Thoracic aorta (tissue), 2 donors: ENCODE measurements at regions not wholly inside any gene's neighbourhood (a gene's known extent, or its start where the extent isn't known, plus 50 kb on each side); places are given as distances from the start of the nearest gene placed in this dataset.

Experiments
- ATAC-seq: fragments of 150-250 bp; one replicate; pipeline ENCODE4 v1.8.0; 2017; ENCODE audit warnings: low read depth; ENCODE audit not compliant: insufficient number of reproducible peaks, low FRiP score
- DNase-seq: peaks from one replicate; pipeline ENCODE4 v3.0.0-alpha.2; 2020; ENCODE audit warnings: low spot score
- H3K27ac ChIP-seq, 2 donors: fragments of 200-600 bp; sonication (generic); 1 replicate in 1 of 2; 2 replicates in 1 of 2; pipeline ENCODE4 v1.5.1; 2016; ENCODE audit warnings: mild to moderate bottlenecking in 2 of 2, moderate library complexity in 2 of 2
- H3K27me3 ChIP-seq: fragments of 200-600 bp; sonication (generic); replicated peaks from 2 replicates; pipeline ENCODE4 v1.6.0; 2016; ENCODE audit warnings: mild to moderate bottlenecking; ENCODE audit not compliant: insufficient read depth
- H3K36me3 ChIP-seq: fragments of 200-600 bp; sonication (generic); one replicate; pipeline ENCODE4 v1.5.1; 2016
- H3K4me1 ChIP-seq, 2 donors: fragments of 200-600 bp; sonication (generic); 1 replicate in 1 of 2; 2 replicates in 1 of 2; pipeline versions ENCODE4 v1.5.1 to v1.6.0; 2016; ENCODE audit warnings: low read depth in 2 of 2, mild to moderate bottlenecking in 1 of 2; ENCODE audit not compliant: control insufficient read depth in 1 of 2
- H3K4me3 ChIP-seq: fragments of 200-600 bp; sonication (generic); 2 replicates; pipeline ENCODE4 v1.5.1; 2016; ENCODE audit warnings: mild to moderate bottlenecking
- H3K9me3 ChIP-seq: fragments of 200-600 bp; sonication (generic); 2 replicates; pipeline ENCODE4 v1.5.1; 2016
- TF ChIP-seq, protein P1 (sequence below): fragments of 200-600 bp; sonication (generic); IDR thresholded peaks from one replicate; pipeline ENCODE4 v1.5.1; 2019; ENCODE audit warnings: antibody characterized with exemption

GRCh38 chr6:141439513-141439912, 693.2 kb upstream of the GJE1 start:
- H3K27ac ChIP-seq: no peak overlapping the region
- ATAC-seq: no peak
- no peak for DNase-seq
- H3K4me3 ChIP-seq: no peak overlapping the region
- H3K4me1 ChIP-seq: peaks cover 0 to 4% of the 10 kb centered on the region in 2 donors
- H3K9me3 ChIP-seq: no peaks in the 10 kb centered on the region
- H3K27me3 ChIP-seq: no peaks in the 10 kb centered on the region
- H3K36me3 ChIP-seq: no peaks in the 10 kb centered on the region
- TF ChIP-seq, protein P1, sequence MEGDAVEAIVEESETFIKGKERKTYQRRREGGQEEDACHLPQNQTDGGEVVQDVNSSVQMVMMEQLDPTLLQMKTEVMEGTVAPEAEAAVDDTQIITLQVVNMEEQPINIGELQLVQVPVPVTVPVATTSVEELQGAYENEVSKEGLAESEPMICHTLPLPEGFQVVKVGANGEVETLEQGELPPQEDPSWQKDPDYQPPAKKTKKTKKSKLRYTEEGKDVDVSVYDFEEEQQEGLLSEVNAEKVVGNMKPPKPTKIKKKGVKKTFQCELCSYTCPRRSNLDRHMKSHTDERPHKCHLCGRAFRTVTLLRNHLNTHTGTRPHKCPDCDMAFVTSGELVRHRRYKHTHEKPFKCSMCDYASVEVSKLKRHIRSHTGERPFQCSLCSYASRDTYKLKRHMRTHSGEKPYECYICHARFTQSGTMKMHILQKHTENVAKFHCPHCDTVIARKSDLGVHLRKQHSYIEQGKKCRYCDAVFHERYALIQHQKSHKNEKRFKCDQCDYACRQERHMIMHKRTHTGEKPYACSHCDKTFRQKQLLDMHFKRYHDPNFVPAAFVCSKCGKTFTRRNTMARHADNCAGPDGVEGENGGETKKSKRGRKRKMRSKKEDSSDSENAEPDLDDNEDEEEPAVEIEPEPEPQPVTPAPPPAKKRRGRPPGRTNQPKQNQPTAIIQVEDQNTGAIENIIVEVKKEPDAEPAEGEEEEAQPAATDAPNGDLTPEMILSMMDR: no peak

GRCh38 chr6:141437685-141438084, 695.0 kb upstream of the GJE1 start:
- Histone ChIP-seq H3K9me3 (no peaks in the 10 kb centered on the region), H3K27me3 (no peaks in the 10 kb centered on the region), H3K27ac (no peak overlapping the region), H3K4me3 (no peak overlapping the region), H3K36me3 (no peaks in the 10 kb centered on the region), H3K4me1 (no peaks in the 10 kb centered on the region)
- DNase-seq (no peak), ATAC-seq (no peak)
- TF ChIP-seq, protein P1: no peak

DNA sequence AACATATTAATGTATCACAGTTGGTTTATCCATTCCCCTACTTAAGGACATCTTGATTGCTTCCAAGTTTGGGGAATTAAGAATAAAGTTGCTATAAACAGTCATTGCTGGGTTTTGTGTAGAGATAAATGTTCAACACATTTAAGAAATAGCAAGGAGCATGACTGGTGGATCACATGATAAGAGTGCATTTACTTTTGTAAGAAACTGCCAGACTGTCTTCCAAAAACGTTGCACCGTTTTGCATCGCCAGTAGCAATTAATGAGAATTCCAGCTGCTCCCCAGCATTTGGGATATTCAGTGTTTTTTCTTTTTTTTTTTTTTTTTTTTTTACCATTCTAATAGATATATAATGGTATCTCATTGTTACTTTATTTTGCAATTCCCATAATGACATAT, 695.7 kb upstream of the GJE1 start:
- no peaks in the 10 kb centered on the region for H3K36me3 ChIP-seq
- no peaks in the 10 kb centered on the region for H3K27me3 ChIP-seq
- H3K4me3 ChIP-seq: no peak overlapping the region
- DNase-seq: no peak
- no peak overlapping the region for H3K27ac ChIP-seq
- ATAC-seq: no peak
- H3K9me3 ChIP-seq: no peaks in the 10 kb centered on the region
- TF ChIP-seq, protein P1: no peak
- no peaks in the 10 kb centered on the region for H3K4me1 ChIP-seq

GRCh38 chr6:141426400-141426980, 706.2 kb upstream of the GJE1 start:
- ATAC-seq: no peak
- H3K4me1 ChIP-seq: no peaks in the 10 kb centered on the region
- H3K27me3 ChIP-seq: no peaks in the 10 kb centered on the region
- peaks cover 12% of the 10 kb centered on the region for H3K9me3 ChIP-seq
- no peak overlapping the region for H3K4me3 ChIP-seq
- TF ChIP-seq, protein P1: no peak
- no peaks in the 10 kb centered on the region for H3K36me3 ChIP-seq
- H3K27ac ChIP-seq: no peak overlapping the region
- DNase-seq: no peak

DNA sequence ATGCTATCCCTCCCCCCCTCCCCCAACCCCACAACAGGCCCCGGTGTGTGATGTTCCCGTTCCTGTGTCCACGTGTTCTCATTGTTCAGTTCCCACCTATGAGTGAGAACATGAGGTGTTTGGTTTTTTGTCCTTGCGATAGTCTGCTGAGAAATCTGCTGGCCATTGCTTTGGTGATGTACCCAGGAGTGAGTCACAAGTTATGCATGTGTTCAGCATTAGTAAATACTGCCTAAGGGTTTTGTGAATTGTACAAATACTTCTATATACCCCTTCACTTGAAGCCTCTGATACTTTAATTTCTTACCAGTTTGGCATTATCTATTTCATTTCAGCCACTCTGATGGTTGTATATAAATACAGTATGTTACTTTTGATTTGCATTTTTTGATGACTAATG, 711.3 kb upstream of the GJE1 start:
- Histone ChIP-seq H3K36me3 (no peaks in the 10 kb centered on the region), H3K27me3 (no peaks in the 10 kb centered on the region), H3K9me3 (peaks cover 11% of the 10 kb centered on the region), H3K27ac (no peak overlapping the region), H3K4me1 (no peaks in the 10 kb centered on the region), H3K4me3 (no peak overlapping the region)
- TF ChIP-seq, protein P1: no peak
- no peak for ATAC-seq
- no peak for DNase-seq
